Gastroesophageal sphincter (tissue), 4 donors: ENCODE measurements at regions not wholly inside any gene's neighbourhood (a gene's known extent, or its start where the extent isn't known, plus 50 kb on each side); places are given as distances from the start of the nearest gene placed in this dataset.
"Not testable (repeated sequence)": the region's sequence is repeated elsewhere in the genome, so short reads cannot be mapped to it uniquely, and the experiment has no call there.

Source experiments
- ATAC-seq: fragments of 150-250 bp; one replicate; pipeline ENCODE4 v1.9.1; 2016; ENCODE audit warnings: mild to moderate bottlenecking, moderate library complexity
- H3K27ac ChIP-seq, 4 donors: fragments of 200-600 bp; sonication (generic) in 3 of 4; 1 replicate in 3 of 4; 2 replicates in 1 of 4; pipeline ENCODE4 v1.5.1; 2016 to 2019
- H3K27me3 ChIP-seq: fragments of 200-600 bp; sonication (generic); one replicate; pipeline ENCODE4 v1.5.1; 2019
- H3K36me3 ChIP-seq, 2 donors: fragments of 200-600 bp; sonication (generic); one replicate each; pipeline ENCODE4 v1.5.1; 2019; ENCODE audit warnings: control low read depth in 1 of 2
- H3K4me1 ChIP-seq, 3 donors: fragments of 200-600 bp; sonication (generic); 1 replicate in 2 of 3; 2 replicates in 1 of 3; pipeline ENCODE4 v1.5.1; 2016 to 2019; ENCODE audit warnings: control low read depth in 2 of 3
- H3K4me3 ChIP-seq, 2 donors: fragments of 200-600 bp; sonication (generic); one replicate each; pipeline ENCODE4 v1.5.1; 2019; ENCODE audit warnings: mild to moderate bottlenecking in 1 of 2, moderate library complexity in 1 of 2
- H3K9me3 ChIP-seq, 3 donors: fragments of 200-600 bp; sonication (generic); one replicate each; pipeline ENCODE4 v1.5.1; 2017 to 2019; ENCODE audit warnings: control low read depth in 2 of 3
- CTCF ChIP-seq, 4 experiments: fragments of 200-600 bp in 2 of 4; fragments of 450-650 bp in 2 of 4; sonication (generic) in 1 of 4; IDR thresholded peaks; one replicate each; pipeline ENCODE4 v1.5.1; 2017 to 2019; ENCODE audit warnings: antibody characterized with exemption in 4 of 4, mild to moderate bottlenecking in 2 of 4, moderate library complexity in 2 of 4
- EP300 ChIP-seq: sonication (generic); formaldehyde crosslinking; IDR thresholded peaks from one replicate; pipeline ENCODE4 v1.6.1; 2017; ENCODE audit warnings: antibody characterized with exemption, mild to moderate bottlenecking
- POLR2A ChIP-seq, 2 donors: fragments of 450-650 bp; IDR thresholded peaks; one replicate each; pipeline ENCODE4 v1.6.1; 2017; ENCODE audit warnings: antibody characterized with exemption in 2 of 2, mild to moderate bottlenecking in 2 of 2, moderate library complexity in 1 of 2
- POLR2AphosphoS5 ChIP-seq: sonication (generic); formaldehyde crosslinking; IDR thresholded peaks from one replicate; pipeline ENCODE4 v1.6.1; 2017; ENCODE audit warnings: antibody characterized with exemption
- WGBS, 2 donors: methylation state at CpG; one replicate each; pipeline ENCODE4 v1.1.5; 2018; ENCODE audit warnings: low coverage in 1 of 2; 5-methylcytosine and 5-hydroxymethylcytosine counted together

GRCh38 chr11:37984991-37985390 is 1387.0 kb upstream of the RAG2 start:
- Histone ChIP-seq H3K9me3 (no peaks in the 10 kb centered on the region), H3K27ac (no peak overlapping the region), H3K27me3 (no peaks in the 10 kb centered on the region), H3K36me3 (no peaks in the 10 kb centered on the region), H3K4me3 (no peak overlapping the region), H3K4me1 (no peaks in the 10 kb centered on the region)
- ATAC-seq, result no peak
- TF ChIP-seq POLR2AphosphoS5, result no peak
- TF ChIP-seq CTCF (IDR thresholded peaks at IDR 0.05), result no peak
- no peak for TF ChIP-seq POLR2A (IDR thresholded peaks at IDR 0.05)
- no peak for TF ChIP-seq EP300
- 67 to 85% methylated on average over 1 of the region's 1 CpG for WGBS, 2 donors

- 13 to 63% methylated on average over 1 of the region's 1 CpG for WGBS, 2 donors
- no peak overlapping the region for H3K4me3 ChIP-seq
- ATAC-seq, result no peak
Observed at GRCh38 chr11:37978647-37979046, 1380.6 kb upstream of the RAG2 start.

GRCh38 chr11:37973941-37974340 is 1375.9 kb upstream of the RAG2 start:
- no peaks in the 10 kb centered on the region for H3K36me3 ChIP-seq
- no peaks in the 10 kb centered on the region for H3K4me1 ChIP-seq
- H3K27ac ChIP-seq, result no peak overlapping the region
- H3K27me3 ChIP-seq, result no peaks in the 10 kb centered on the region
- TF ChIP-seq POLR2A (IDR thresholded peaks at IDR 0.05) (no peak), CTCF (IDR thresholded peaks at IDR 0.05) (no peak), EP300 (no peak), POLR2AphosphoS5 (no peak)
- no peaks in the 10 kb centered on the region for H3K9me3 ChIP-seq
- ATAC-seq, result no peak
- H3K4me3 ChIP-seq, result no peak overlapping the region
- WGBS, 2 donors, result 84 to 86% methylated on average over 1 to 2 of the region's 2 CpGs

More at GRCh38 chr11:37978647-37979046, 1380.6 kb upstream of the RAG2 start:
- Histone ChIP-seq H3K36me3 (no peaks in the 10 kb centered on the region), H3K9me3 (no peaks in the 10 kb centered on the region), H3K27me3 (no peaks in the 10 kb centered on the region), H3K27ac (no peak overlapping the region), H3K4me1 (no peaks in the 10 kb centered on the region)
- TF ChIP-seq EP300 (no peak), POLR2A (IDR thresholded peaks at IDR 0.05) (no peak), CTCF (IDR thresholded peaks at IDR 0.05) (no peak), POLR2AphosphoS5 (no peak)

- no peak overlapping the region for H3K27ac ChIP-seq
- no peaks in the 10 kb centered on the region for H3K27me3 ChIP-seq
- no peak overlapping the region for H3K4me3 ChIP-seq
- H3K4me1 ChIP-seq, result no peaks in the 10 kb centered on the region
- no peaks in the 10 kb centered on the region for H3K36me3 ChIP-seq
- WGBS, 2 donors, result 30 to 39% methylated on average over 2 of the region's 2 CpGs
- TF ChIP-seq EP300 (no peak), CTCF (IDR thresholded peaks at IDR 0.05) (no peak), POLR2A (IDR thresholded peaks at IDR 0.05) (no peak), POLR2AphosphoS5 (no peak)
- no peak for ATAC-seq
- H3K9me3 ChIP-seq, result no peaks in the 10 kb centered on the region
Observed at GRCh38 chr11:37972691-37973090, 1374.7 kb upstream of the RAG2 start.

GRCh38 chr11:37969336-37969735 is 1371.3 kb upstream of the RAG2 start:
- not testable (repeated sequence) for H3K4me3 ChIP-seq, H3K9me3 ChIP-seq, H3K4me1 ChIP-seq, H3K36me3 ChIP-seq, H3K27ac ChIP-seq, ATAC-seq, H3K27me3 ChIP-seq
- 55 to 68% methylated on average over 4 of the region's 4 CpGs for WGBS, 2 donors
